ENCODE measurements at regions not wholly inside any gene's neighbourhood (a gene's known extent, or its start where the extent isn't known, plus 50 kb on each side); places are given as distances from the start of the nearest gene placed in this dataset.

DNA sequence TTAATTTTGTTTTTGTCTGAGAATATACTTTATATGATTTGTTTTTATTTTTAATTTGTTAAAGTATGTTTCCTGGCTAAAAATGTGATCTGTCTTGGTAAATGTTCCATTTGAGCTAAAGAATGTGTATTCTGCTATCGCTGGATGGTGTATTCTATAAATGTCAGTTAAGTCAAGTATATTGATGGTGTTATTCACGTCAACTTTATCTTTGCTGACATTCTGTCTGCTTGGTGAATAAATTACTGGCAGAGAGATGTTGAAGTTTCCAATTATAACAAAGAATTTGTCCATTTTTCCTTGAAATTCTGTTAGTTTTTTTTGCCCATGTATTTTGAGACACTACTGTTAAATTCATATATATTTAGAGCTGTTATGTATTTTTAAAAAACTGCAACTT is 1131.8 kb upstream of the GJE1 start:
- no peak for DNase-seq (ENCODE audit: low read depth in 1 of 2, low spot score in 1 of 2)

DNA sequence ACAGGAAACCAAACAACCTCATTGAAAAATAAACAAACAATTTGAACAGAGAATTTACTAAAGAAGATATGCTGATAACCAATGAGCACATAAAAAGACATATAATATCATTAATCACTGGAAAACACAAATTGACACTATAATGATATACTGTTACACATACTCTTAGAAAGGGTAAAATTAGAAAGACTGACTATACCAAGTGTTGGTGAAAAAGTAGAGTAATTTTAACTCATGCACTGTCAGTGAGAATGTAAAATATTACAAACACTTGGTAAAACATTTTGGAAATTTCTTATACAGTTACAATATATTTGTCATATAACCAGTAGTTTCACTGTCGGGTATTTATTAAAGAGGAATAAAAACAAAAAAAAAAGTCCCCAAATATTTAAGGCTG is 1139.2 kb upstream of the GJE1 start:
- no peak for DNase-seq (ENCODE audit: low read depth in 1 of 2, low spot score in 1 of 2)

DNA sequence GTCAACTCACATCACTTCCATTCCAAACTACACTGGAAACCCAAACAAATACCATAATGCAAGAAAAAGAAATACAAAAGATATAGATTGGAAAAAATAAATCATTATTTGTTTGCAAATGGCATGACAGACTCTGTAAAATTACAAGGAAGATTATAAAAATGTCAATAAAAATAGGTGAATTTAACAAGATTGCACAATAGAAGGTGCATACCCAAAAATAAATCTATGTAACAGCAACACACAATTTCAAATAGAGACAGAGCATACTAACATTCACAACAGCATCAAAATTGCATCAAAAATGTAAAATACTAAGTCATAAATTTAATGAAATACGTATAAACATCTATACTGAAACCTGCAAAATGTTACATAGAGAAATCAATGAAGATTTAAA is 1140.0 kb upstream of the GJE1 start:
- no peak for DNase-seq (ENCODE audit: low read depth in 1 of 2, low spot score in 1 of 2)

DNA sequence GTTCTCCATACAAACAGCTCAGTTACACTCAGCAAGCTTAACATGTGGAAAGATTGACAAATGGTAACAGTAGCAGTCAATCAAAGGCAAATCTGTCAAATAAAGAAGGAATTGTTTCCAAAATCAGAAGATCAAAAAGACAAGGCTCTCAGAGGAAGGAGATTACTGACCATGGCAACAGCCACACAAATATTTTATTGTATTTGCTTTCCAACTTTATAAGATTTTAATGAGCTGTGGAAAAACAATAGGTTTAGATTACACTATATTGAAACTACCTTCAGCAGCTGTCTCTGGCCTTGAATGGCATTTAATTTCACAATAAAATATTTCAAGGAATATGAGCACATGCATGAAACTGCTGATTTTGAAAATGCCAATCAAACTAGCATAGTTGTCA is 1143.9 kb upstream of the GJE1 start:
- no peak for DNase-seq (ENCODE audit: low read depth in 1 of 2, low spot score in 1 of 2)

DNA sequence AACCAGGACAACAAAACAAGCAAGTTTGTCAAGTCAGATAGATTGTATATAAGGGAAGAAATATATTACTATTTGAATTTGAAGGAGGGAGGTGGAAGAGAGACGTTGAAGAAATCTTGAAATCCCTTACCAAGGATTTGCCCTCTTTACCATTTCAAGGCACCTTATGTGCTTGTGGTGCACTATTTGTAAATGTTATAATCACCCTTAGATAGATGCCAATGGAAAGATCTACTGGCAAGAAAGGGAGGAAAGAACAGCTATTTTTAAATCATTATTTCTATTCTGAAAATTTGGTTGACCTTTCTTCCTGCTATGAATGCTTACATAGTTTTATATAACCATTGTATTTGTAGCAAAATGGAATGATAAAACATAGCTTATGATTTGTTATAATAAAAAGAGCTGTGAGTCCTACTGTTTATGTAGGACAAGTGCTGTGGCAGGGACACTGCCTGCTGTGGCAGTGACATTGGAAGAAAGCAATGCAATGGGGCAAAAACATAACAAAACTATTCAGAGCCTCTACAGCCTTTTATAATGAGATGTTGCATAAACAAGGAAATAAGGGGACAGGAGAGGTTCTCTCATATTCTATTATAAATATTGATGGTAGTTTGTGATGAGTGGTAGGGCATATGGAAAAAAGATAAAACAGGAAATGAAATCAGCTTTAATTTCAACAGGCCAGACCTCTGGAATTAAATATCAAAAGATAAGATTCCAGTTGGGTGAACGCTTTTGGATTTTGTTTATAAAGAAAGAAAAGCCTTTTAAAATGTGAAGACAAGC is 1145.2 kb upstream of the GJE1 start:
- DNase-seq (ENCODE audit: low read depth in 1 of 2, low spot score in 1 of 2), result no peak

DNA sequence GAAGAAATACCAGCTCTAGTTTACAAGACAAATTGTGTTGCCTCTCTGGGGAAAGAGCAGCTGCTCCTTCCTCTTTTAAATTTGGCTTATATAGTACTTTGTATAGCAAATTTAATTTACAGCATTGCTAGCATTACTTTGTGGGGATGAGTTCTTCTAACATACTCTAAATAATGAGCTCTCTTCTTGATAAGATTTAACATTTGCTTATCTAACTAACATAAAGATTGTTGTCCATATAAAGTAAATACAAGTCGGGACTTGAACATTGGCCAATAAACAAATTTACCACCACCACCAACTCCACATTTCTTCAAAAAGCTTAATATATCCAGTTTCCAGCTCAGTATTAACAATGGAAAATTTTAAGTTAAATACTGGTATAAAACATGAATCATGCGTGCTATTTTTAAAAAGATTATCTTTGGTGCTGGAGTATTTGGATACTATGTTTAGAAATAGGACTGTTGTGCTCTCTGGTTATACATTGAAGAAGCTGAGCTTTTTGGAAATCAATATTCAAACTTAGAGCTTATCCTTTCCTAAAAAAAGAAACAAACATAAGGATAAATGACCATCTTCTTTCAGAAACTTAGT is 1146.9 kb upstream of the GJE1 start:
- DNase-seq (ENCODE audit: low read depth in 1 of 2, low spot score in 1 of 2), result no peak

DNA sequence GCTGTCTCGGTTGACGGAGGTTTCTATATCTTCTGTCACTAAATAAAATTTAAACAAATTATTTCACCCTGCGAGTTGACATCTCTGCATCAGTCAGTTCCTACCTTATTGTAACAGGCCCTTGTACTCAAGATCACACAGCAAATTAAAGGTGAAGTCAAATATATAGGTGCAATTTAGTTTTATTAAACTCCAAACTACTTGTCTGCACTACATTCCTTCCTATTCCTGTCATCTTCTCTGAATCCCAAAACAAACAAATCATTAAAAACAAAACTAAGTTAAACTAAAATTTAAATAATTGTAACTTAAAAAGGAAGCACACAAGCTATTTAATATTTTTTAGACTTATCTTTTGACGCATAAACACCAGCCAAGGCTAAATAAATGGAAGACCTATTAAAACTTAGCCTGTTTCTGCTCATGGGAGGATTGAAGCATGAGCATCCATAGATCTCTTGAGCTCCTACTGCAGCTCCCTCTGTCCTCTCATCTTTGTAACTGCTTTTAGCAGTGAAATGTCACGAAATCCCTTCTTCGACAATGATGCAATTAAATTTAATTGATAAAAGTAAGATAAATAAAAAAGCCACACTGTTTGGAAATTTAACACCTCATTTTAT is 1152.3 kb upstream of the GJE1 start:
- no peak for DNase-seq (ENCODE audit: low read depth in 1 of 2, low spot score in 1 of 2)

DNA sequence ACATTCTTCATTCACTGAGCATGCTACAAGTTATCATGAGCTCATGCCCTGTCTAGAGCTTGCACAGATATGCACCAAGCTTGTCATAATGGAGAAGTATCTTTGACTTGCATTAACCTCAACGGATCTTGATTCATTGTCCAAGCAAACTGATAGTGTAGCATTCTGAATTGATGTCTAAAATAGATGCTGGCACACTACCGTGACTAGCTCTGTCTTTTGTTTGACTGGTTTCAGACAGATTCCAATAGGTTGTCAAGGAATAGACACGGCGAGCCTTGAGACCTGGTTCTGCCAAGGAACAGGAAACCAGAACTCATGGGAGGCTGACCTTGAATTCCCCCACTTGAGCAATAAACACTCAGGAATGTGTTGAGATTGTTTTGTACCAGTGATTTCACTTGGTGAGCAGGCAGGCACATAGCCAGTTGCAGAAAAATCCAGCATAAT is 1153.1 kb upstream of the GJE1 start:
- DNase-seq (ENCODE audit: low read depth in 1 of 2, low spot score in 1 of 2), result no peak

DNA sequence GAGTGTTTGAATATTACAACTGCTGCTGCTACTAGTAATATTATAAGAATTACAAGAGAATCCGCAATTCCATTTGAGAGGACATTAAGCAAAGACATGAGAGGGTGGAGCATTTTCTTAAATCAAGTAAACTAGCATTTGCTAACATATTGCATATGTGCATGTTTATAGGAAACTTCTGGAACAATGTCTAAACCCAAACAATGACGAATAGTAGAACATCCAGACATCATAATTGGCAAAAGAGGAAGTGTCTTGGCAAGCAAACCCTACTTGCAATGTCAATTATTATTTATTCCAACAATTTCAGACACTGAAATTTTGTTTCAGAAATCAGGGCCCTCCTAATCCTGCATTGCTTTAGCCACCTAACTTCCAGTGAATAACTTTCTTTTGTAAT is 1155.3 kb upstream of the GJE1 start:
- no peak for DNase-seq (ENCODE audit: low read depth in 1 of 2, low spot score in 1 of 2)

DNA sequence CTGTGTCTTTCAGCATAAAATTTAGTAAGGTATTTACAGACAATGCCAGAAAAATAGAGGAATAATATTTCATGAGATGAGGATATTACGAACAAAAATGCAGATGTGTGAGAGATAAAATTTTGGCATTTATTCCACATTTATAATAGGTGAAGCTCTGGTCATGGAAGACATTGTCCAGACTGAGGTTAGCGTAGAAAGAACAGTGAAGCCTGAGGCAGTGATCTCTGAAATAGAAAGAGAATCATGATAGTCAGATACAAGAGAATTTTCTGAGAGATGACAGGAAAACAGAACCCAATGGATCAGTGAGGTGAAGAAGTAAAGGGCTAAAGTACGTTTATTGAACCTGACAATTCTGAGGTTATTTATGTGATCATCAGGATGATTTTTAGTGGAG is 1155.9 kb upstream of the GJE1 start:
- DNase-seq (ENCODE audit: low read depth in 1 of 2, low spot score in 1 of 2), result no peak

DNA sequence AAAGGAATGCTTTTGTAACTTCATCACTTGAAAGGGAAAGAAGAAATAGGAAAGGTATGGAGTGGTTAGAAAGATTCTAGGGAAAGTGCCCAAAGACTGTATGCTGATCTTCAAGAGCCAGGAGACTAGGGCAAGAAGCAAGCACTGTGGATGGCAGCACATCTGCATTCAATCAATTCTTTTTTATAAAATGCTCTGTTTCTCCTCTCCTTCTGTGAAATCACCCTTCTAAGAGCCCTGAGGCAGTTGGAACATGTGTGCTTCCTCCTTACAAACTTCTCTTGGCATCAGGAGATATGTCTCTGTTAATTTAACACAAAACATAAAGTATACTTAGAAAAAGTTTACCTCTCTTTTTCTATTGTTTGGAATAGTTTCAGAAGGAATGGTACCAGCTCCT is 1162.2 kb upstream of the GJE1 start:
- DNase-seq (ENCODE audit: low read depth in 1 of 2, low spot score in 1 of 2), result no peak

DNA sequence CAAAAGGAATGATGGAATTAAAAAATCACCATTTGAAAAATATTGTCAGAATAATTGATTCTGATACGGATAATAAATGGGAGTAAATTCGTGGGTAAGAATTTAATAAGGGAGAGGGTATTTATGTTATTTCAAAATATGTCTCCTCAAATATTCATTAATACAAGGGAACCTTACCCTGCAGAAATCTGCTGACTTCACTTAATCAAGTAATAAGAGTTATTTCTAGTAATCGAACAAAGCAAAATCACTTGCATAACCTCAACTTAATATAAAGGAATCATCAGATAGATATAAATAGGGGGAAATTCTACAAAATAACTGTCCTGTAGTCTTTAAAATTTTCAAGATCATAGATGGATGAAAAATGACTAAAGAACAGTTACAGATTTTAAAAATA is 1164.7 kb upstream of the GJE1 start:
- DNase-seq (ENCODE audit: low read depth in 1 of 2, low spot score in 1 of 2), result no peak

DNA sequence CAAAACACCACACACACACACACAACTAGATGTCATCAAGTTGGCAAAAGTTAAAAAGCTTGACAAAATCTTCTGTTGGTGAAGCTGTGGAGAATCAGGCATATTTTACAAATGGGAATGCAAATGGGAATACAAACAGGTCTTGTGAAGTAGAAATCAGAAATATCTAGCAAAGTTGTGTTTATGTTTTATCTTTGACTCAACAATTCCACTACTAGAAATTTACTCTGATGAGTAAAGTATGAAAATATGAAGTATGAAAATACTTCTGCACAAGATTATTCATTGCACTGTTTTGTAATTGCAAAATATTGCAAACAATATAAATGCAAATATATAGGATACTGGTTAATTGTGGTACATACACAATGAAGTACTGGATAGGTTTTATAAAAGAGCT is 1166.0 kb upstream of the GJE1 start:
- DNase-seq (ENCODE audit: low read depth in 1 of 2, low spot score in 1 of 2), result no peak

DNA sequence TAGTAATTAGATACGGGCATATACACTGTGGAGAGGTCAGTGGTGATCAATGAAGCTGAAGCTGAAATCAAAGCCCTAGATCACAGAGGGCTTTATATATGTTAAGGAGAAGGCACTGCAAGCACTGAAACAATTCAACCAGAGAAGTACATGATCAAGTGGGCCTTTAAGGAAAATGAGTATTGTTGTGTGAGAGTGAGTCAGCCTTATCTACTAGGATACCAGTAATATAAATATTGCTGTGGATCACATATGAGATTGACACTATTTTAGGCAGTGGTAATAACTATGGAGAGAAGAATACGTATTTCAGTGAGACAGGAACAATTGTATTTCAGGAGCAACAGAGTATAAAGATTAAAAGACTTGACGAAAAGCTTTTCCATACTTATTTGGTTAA is 1172.2 kb upstream of the GJE1 start:
- DNase-seq (ENCODE audit: low read depth in 1 of 2, low spot score in 1 of 2), result no peak

DNA sequence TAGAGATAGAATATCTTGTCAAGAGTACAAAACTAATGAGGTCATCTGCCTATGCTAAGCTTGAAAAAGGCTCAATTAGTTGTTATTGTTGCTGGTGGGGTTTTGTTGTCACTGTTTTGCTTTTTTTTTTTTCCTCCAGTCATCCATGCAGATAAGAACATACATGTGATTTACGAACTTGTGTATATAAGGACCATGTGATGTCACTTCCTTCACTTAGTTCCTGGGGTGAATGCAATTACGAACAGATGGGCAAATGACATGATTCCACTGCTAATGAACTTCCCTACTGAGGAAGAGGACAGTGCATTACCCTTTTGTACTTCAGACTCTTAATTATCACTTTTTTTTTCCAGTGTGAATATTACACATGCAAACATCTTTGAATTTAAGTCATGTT is 1175.3 kb upstream of the GJE1 start:
- no peak for DNase-seq (ENCODE audit: low read depth in 1 of 2, low spot score in 1 of 2)

DNA sequence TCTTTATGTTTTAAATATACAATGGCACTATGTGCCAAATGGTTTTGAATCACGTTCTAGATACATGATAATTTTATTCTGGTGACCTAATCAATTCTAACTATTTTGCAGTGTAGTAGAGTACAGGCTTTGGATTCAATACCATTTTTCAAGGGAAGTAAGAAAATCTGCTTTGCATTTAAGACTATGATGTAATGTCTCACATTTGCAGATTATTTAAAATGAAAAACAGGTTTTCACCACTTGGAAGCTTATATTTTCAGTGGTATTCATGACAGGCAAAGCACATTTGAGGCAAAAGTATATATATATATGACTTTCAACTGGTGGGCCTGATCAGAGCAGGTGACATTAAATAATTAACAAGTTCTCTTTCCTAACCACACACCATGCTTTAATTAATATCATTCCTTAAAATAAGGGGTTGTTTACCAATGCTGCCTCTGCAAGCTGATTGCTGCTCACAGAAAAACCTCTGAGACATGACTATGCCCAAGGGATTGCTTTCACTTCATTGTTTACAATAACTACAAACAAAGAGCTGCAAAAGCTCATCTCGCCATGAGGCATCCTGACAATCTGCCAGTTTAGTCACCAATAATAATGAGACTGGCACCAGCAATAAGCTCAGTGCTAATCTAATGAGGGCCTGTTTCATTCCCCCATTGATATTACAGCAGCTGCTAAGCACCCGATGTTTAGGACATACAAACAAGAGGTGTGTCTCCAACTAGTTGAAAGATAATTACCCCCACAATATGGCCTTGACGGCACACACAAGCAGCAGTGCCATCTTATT is 1176.0 kb upstream of the GJE1 start:
- no peak for DNase-seq (ENCODE audit: low read depth in 1 of 2, low spot score in 1 of 2)

DNA sequence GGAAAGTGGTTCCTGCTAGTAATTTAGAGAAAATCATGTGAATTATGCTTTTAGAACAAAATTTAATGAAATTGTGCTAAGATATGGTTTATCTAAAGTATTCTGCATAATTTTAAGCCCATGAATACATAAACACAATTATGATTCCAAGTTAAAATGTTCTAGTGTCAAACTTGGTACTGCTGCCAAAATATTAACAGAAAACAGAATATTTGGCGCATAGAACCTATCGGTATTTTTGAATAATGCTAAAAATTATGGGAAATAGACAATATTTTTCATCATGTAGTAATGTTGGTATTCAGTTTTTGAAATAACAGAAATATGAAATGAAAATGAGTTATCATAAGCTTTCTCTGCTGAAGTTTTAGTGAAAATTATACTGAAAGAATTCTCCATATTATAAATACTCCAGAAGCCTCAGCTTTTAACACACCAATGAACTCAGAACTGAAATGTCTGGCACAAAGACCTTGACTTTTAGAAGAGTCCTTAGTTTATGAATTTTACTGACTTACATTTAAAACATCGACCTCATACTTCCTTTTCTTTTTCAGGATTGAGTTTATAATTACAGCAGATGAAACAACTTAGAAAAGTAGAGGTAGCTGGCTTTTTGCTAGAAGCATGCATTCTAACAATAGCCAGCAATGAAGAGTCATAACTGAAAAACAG is 1192.3 kb upstream of the GJE1 start:
- no peak for DNase-seq (ENCODE audit: low read depth in 1 of 2, low spot score in 1 of 2)

DNA sequence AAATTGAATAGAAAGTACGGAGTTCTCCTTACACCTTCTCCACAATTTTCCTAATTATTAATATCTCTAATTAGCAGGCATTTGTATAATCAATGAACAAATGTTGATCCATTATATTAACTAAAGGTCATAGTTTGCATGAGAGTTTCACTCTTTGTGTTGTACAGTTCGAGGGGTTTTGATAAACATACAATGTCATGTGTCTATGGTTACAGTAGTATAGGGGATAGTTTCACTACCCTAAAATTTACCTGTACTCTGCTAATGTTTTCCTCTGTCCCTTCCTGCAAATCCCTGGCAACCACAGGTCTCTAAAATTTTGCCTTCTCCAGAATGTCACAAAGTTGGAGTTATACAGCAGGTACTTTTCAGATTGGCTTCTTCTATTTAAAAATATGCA is 1199.8 kb upstream of the GJE1 start:
- no peak for DNase-seq (ENCODE audit: low read depth in 1 of 2, low spot score in 1 of 2)

DNA sequence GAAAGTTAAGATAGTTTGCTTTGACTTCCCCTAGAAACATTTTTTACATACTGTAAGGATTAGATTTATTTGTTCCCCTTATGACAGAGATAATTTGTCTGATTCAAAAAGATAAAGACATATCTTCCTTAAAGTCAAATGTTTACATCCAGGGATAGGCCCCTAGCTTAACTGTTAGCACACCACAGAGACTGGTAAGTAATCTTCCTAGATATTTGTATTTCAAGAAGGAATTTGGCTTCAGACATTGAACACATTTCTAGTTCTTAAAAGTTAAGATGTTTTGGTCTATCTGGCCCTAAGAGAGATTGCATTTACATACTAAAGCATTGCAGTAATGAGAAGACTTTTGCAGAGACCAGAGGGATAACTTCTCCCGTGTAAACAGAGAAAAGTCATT is 1201.1 kb upstream of the GJE1 start:
- DNase-seq (ENCODE audit: low read depth in 1 of 2, low spot score in 1 of 2), result no peak

DNA sequence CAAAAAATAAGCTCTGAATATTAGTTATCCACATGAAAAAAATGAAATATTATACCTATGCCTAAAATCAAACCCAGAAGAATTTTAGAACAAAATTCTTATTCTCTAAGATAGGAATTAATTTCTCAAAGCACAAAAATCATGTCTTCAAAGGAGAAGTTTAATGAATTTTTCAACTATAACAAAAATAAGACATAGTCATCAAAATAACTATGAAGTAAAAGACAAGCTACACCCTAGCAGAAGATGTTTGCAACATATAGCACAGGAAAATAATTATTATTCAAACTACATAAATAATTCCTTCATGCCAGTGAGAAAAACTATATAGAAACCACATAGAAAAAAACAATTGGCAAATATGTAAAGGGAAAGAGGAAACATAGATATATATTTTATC is 1203.6 kb upstream of the GJE1 start:
- DNase-seq (ENCODE audit: low read depth in 1 of 2, low spot score in 1 of 2), result no peak

DNA sequence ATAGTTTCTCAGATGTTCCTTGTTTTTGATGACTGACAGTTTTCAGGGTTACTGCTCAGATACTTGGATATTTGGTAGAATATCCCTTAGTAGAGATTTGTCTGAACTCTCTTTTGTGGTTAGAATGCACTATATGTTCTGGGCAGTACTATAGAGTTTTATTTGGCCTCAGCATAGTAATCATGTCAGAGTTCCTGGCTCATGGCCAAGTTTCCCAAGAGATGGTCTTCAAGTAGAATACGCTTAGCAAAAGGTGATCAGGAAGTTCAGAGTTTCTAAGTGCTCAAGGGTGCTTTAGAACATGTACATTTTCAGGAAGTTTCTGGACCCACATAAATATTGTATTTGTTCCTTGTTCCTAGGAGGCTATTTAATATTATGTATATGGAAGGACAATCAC is 1209.7 kb upstream of the GJE1 start:
- no peak for DNase-seq (ENCODE audit: low read depth in 1 of 2, low spot score in 1 of 2)

Data from activated CD4-positive, alpha-beta T cell treated with anti-CD3 and anti-CD28 coated beads, Interleukin-2, amount 50 U/mL, for 24 hours (primary cell).